Right lobe of liver (tissue), 6 donors: ENCODE measurements at regions not wholly inside any gene's neighbourhood (a gene's known extent, or its start where the extent isn't known, plus 50 kb on each side); places are given as distances from the start of the nearest gene placed in this dataset.
A peak's percentile ranks its signal among the peaks of the same experiment; 100 is the strongest.

ENCODE experiments used
- ATAC-seq, 4 donors: fragments of 200-7000 bp; cut with Tn5 transposase; one replicate each; pipeline ENCODE4 v1.9.1; 2020; ENCODE audit warnings: mild to moderate bottlenecking in 4 of 4, moderate library complexity in 4 of 4
- DNase-seq, 3 donors: peaks; one replicate each; pipeline ENCODE4 v3.0.0-alpha.2; 2020
- H3K27ac ChIP-seq, 3 donors: fragments of 200-600 bp; one replicate each; pipeline ENCODE4 v1.8.0; 2022
- H3K27me3 ChIP-seq, 2 donors: fragments of 200-600 bp; one replicate each; pipeline ENCODE4 v1.8.0; 2022
- H3K36me3 ChIP-seq, 4 donors: fragments of 200-600 bp; sonication (generic) in 1 of 4; one replicate each; pipeline versions ENCODE4 v1.5.1 to v1.8.0; 2017 to 2022; ENCODE audit warnings: control low read depth in 1 of 4
- H3K4me1 ChIP-seq, 4 donors: fragments of 200-600 bp; sonication (generic) in 1 of 4; one replicate each; pipeline versions ENCODE4 v1.5.1 to v1.8.0; 2017 to 2022; ENCODE audit warnings: control low read depth in 1 of 4
- H3K4me3 ChIP-seq, 3 donors: fragments of 200-600 bp; one replicate each; pipeline ENCODE4 v1.8.0; 2022
- H3K9me3 ChIP-seq, 4 donors: fragments of 200-600 bp; sonication (generic) in 1 of 4; one replicate each; pipeline versions ENCODE4 v1.5.1 to v1.8.0; 2017 to 2022; ENCODE audit warnings: control low read depth in 1 of 4
- POLR2A ChIP-seq: fragments of 450-650 bp; IDR thresholded peaks from one replicate; pipeline ENCODE4 v1.6.1; 2017; ENCODE audit warnings: antibody characterized with exemption, mild to moderate bottlenecking
- WGBS: methylation state at CpG from one replicate; pipeline ENCODE4 v1.1.6; 2018; ENCODE audit warnings: low coverage, low lambda C conversion rate; ENCODE audit not compliant: insufficient coverage; ENCODE audit errors: missing lambda C conversion rate; 5-methylcytosine and 5-hydroxymethylcytosine counted together
- intact Hi-C, 2 donors: fragments of 100-400 bp; cut with DNase I; formaldehyde crosslinking; loops; one replicate each; pipeline versions ENCODE4 v1.11.2 to v1.14.1; 2022
- TF ChIP-seq, protein P1 (sequence below), 4 donors: fragments of 200-600 bp in 3 of 4; fragments of 450-650 bp in 1 of 4; IDR thresholded peaks; one replicate each; pipeline versions ENCODE4 v1.5.1 to v1.8.0; 2016 to 2022; ENCODE audit warnings: antibody characterized with exemption in 4 of 4, mild to moderate bottlenecking in 2 of 4
- donor health status: DM: no; HTN: yes; CAD: no.
- donor health status: DM: no; HTN: no; CAD: no.
- donor health status: DM: no; HTN: no; CAD: no.
- donor health status: DM: no; HTN: yes; CAD: no.
- donor health status: DM: no; HTN: yes; CAD: no.

DNA sequence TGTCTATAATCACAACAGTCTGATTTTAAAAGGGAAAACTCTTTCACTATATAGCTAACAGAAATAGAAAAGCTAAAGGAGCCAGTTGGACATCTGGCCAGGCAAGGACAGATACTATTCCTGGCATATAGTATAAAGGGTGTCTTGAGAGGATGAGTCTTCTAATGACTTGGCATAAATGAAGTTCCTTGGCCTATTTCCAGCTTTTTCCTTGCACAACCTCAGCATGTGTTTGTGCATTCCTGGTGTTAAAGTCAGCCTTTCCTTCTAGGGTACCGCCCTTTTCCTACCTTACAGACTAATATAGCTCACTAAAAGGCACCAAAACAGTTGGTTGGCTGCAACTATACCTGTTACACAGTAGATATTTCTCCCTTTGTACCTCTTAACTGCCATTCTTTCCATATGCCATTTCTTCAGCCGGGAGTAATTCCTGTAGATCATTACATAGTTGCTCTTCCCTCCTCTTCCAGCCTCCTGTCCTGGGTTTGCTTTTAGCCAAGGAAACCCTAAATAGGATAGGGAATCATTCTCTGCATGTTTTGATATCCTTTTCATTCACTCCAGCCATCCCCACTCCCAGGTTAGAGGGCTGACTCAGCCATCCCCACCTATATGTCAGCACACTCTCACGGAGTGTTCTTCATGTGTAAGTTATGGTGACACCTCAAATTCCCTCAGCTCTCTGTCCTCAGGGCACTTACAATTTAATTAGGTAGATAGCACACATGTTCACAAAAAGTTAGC lies 102.1 kb upstream of the MDFIC start:
- intact Hi-C loops = no loop called here
- TF ChIP-seq POLR2A = no peak
- TF ChIP-seq, protein P1, sequence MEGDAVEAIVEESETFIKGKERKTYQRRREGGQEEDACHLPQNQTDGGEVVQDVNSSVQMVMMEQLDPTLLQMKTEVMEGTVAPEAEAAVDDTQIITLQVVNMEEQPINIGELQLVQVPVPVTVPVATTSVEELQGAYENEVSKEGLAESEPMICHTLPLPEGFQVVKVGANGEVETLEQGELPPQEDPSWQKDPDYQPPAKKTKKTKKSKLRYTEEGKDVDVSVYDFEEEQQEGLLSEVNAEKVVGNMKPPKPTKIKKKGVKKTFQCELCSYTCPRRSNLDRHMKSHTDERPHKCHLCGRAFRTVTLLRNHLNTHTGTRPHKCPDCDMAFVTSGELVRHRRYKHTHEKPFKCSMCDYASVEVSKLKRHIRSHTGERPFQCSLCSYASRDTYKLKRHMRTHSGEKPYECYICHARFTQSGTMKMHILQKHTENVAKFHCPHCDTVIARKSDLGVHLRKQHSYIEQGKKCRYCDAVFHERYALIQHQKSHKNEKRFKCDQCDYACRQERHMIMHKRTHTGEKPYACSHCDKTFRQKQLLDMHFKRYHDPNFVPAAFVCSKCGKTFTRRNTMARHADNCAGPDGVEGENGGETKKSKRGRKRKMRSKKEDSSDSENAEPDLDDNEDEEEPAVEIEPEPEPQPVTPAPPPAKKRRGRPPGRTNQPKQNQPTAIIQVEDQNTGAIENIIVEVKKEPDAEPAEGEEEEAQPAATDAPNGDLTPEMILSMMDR (IDR thresholded peaks at IDR 0.05) = no peak
- Histone ChIP-seq H3K9me3 (no peaks in the 10 kb centered on the region), H3K36me3 (no peaks in the 10 kb centered on the region), H3K4me1 (no peaks in the 10 kb centered on the region), H3K27ac (no peak overlapping the region), H3K27me3 (no peaks in the 10 kb centered on the region), H3K4me3 (no peak overlapping the region)
- 86% methylated on average over 3 of the region's 3 CpGs for WGBS
- no peak for DNase-seq
- peak in 1 of 4 donors; percentile 46 for ATAC-seq

DNA sequence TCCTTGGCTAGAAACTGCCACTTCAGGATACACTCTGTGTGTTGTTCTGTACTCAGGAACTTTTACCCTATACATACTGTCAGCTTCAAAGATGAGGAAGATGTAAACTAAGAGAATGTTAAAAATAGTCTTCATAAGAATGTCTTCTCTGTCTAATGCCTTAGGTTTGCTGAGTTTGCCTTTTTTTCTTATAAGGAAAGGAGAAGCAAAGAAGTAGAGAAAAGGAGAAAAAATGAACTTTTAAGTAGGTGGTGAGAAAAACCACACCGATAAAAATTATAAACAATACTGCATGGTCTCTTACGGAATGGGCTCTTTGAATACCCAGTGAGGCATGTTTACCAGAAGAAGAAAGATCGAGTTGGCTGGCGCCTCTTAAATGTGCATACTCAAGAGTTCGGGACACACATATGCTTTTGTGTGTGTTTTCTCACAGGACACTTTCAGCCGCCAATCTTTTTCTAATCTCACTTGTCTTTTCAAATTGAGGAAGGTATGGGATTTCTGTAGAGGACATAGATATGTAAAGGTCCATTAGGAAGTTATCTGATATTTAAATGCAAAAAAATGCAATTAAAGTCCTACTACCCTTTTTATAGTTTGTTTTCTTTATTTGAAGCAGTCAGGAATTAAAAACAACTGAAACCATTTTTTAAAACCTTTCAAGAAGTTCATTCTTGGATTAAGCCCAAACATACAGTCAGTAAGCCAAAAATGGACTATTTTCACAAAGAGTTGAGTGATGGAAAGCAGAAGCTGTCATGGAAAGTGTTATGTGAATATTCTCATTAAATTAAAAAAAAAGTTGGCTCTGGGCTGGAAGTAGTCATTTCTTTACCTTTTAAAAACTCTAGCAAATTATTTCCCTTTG lies 100.6 kb upstream of the MDFIC start:
- DNase-seq = no peak

DNA sequence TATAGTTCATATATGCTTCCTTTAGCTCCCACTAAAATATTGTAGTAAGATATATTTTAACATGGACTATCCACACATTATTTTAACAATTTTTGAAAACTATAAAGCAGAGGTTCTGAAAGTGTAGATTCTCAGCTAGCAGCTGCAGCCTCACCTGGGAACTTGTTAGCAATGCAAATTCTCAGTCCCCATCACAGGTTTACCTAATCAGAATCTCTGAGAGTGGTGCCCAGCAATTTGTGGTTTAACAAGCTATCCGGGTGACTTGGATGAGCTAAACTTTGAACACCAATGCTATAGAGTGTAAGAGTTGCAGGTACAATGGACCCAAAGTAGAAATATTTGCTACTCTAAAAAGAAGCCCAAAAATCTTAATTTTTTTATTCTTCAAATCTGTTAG lies 99.8 kb upstream of the MDFIC start:
- H3K27ac ChIP-seq = no peak overlapping the region
- no peaks in the 10 kb centered on the region for H3K4me1 ChIP-seq
- TF ChIP-seq, protein P1 (IDR thresholded peaks at IDR 0.05) = no peak
- no peak for TF ChIP-seq POLR2A
- H3K4me3 ChIP-seq = no peak overlapping the region
- 11% methylated on average over 1 of the region's 1 CpG for WGBS
- H3K36me3 ChIP-seq = no peaks in the 10 kb centered on the region
- DNase-seq (no peak), ATAC-seq (no peak)
- no peaks in the 10 kb centered on the region for H3K9me3 ChIP-seq
- intact Hi-C loops = no loop called here
- no peaks in the 10 kb centered on the region for H3K27me3 ChIP-seq

More for the DNA sequence above, 100.6 kb upstream of the MDFIC start:
- no peak for TF ChIP-seq POLR2A
- TF ChIP-seq, protein P1 (IDR thresholded peaks at IDR 0.05) = no peak
- Histone ChIP-seq H3K4me1 (no peaks in the 10 kb centered on the region), H3K27me3 (no peaks in the 10 kb centered on the region), H3K4me3 (no peak overlapping the region), H3K9me3 (no peaks in the 10 kb centered on the region), H3K27ac (no peak overlapping the region), H3K36me3 (no peaks in the 10 kb centered on the region)
- intact Hi-C loops = no loop called here
- no peak for ATAC-seq
- whole genome bisulfite sequencing = 47% methylated on average over 6 of the region's 6 CpGs

DNA sequence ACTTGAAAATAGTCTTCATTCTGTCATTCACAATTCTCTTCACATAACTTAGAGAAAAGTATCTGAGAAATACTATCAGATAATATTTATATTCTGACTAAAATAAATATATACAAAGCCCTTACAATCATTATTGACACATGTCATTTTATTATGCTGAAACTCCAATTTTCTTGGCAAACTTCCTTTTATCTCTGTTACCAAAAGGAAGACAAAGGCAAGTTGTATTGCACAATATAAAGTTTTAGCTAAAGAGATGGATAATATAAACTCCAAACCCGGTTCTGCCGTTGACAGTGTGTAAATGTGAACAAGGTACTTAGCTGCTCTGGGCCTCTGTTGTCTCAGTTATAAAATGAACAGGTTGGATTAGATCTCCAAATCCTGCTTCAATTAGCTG lies 99.0 kb upstream of the MDFIC start:
- DNase-seq = no peak
- TF ChIP-seq, protein P1 (IDR thresholded peaks at IDR 0.05) = no peak
- TF ChIP-seq POLR2A = no peak
- Histone ChIP-seq H3K4me1 (no peaks in the 10 kb centered on the region), H3K9me3 (no peaks in the 10 kb centered on the region), H3K27ac (no peak overlapping the region), H3K27me3 (no peaks in the 10 kb centered on the region), H3K36me3 (no peaks in the 10 kb centered on the region), H3K4me3 (no peak overlapping the region)
- intact Hi-C loops = no loop called here
- WGBS = 73% methylated on average over 2 of the region's 2 CpGs
- no peak for ATAC-seq
